AG04449 (cell line): ENCODE measurements at regions not wholly inside any gene's neighbourhood (a gene's known extent, or its start where the extent isn't known, plus 50 kb on each side); places are given as distances from the start of the nearest gene placed in this dataset.

Experiments
- CTCF ChIA-PET: fragments of 350-600 bp; formaldehyde crosslinking; extraction: SDS; loops from one replicate; lab custom pipeline; 2021; ENCODE audit warnings: antibody characterized with exemption; lab: Yijun Ruan, JAX
- POLR2A ChIA-PET: fragments of 400-600, 350-600 bp; formaldehyde crosslinking; extraction: SDS; loops from one replicate; lab custom pipeline; 2020; ENCODE audit warnings: antibody characterized with exemption, inconsistent platforms; lab: Yijun Ruan, JAX
- DNase-seq: peaks from one replicate; pipeline ENCODE4 v3.0.0-alpha.2; 2010; ENCODE audit warnings: low read depth, low spot score
- H3K4me3 ChIP-seq: 2 replicates; pipeline ENCODE4 v1.5.1; 2011; ENCODE audit warnings: low read depth, mild to moderate bottlenecking, control low read depth, low read length
- TF ChIP-seq, protein P1 (sequence below): IDR thresholded peaks from one replicate; pipeline ENCODE4 v1.5.1; 2011; ENCODE audit warnings: mild to moderate bottlenecking, moderate library complexity, low read length, control low read depth, inconsistent platforms; ENCODE audit not compliant: insufficient read depth; ENCODE audit errors: missing control alignments

DNA sequence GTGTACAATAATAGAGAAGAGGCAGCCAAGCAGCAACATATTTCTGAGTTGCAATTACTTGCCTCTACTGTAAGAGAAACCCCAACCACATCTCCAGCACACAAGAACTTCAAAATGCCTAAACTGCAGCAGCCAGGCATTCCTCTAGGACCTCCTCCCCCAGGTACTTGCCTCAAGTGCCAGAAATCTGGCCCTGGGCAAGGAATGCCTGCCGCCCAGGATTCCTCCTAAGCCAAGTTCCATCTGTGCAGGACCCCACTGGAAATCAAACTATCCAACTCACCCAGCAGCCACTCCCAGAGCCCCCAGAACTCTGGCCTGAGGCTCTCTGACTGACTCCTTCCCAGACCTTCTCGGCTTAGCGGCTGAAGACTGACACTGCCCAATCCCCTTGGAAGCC is 336.8 kb upstream of the RGMB start:
- ChIA-PET POLR2A (no interaction called here), CTCF (no interaction called here)
- TF ChIP-seq, protein P1, sequence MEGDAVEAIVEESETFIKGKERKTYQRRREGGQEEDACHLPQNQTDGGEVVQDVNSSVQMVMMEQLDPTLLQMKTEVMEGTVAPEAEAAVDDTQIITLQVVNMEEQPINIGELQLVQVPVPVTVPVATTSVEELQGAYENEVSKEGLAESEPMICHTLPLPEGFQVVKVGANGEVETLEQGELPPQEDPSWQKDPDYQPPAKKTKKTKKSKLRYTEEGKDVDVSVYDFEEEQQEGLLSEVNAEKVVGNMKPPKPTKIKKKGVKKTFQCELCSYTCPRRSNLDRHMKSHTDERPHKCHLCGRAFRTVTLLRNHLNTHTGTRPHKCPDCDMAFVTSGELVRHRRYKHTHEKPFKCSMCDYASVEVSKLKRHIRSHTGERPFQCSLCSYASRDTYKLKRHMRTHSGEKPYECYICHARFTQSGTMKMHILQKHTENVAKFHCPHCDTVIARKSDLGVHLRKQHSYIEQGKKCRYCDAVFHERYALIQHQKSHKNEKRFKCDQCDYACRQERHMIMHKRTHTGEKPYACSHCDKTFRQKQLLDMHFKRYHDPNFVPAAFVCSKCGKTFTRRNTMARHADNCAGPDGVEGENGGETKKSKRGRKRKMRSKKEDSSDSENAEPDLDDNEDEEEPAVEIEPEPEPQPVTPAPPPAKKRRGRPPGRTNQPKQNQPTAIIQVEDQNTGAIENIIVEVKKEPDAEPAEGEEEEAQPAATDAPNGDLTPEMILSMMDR = no peak
- no peak for DNase-seq
- no peak overlapping the region for H3K4me3 ChIP-seq

DNA sequence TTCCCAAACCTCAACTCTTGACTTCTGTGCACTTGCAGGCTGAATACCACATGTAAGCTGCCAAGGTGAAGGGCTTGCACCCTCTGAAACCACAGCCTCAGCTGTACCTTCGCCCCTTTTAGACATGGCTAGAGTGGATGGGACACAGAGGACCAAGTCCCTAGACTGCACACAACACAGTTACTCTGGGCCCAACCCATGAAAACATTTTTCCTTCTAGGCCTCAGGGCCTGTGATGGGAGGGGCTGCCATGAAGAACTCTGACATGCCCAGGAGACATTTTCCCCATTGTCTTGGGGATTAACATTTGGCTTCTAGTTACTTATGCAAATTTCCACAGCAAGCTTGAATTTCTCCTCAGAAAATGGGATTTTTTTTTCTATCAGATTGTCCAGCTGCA is 331.0 kb upstream of the RGMB start:
- POLR2A ChIA-PET = no interaction called here
- no peak for DNase-seq
- TF ChIP-seq, protein P1 = no peak
- CTCF ChIA-PET = no interaction called here
- no peak overlapping the region for H3K4me3 ChIP-seq

DNA sequence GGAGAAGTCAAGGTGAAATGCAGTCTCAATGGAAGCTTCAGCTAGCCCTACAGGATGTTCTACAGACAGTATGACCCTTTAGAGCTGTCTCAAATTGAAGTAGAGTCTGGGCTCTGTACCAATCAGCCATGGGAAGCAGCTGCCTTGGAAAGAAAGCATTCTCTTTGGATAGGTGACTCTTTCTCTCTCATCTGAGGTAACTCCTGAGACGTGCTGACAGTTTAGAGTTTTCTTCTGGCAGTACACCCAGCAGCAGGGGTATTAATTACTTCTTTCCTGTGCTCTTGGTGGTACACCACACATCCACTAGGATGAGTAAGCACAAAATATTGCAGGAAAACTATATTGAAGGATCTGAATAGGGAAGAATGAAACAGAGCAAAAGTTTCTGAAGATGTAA is 329.6 kb upstream of the RGMB start:
- DNase-seq = no peak
- TF ChIP-seq, protein P1 = no peak
- CTCF ChIA-PET = interaction anchor here (0.8 to 1.3 kb wide), 4 partner anchors 11 to 325 kb away, joined by 3 to 5 read pairs (median 4); no protein-coding TSS in a partner anchor
- H3K4me3 ChIP-seq = no peak overlapping the region
- POLR2A ChIA-PET = no interaction called here

DNA sequence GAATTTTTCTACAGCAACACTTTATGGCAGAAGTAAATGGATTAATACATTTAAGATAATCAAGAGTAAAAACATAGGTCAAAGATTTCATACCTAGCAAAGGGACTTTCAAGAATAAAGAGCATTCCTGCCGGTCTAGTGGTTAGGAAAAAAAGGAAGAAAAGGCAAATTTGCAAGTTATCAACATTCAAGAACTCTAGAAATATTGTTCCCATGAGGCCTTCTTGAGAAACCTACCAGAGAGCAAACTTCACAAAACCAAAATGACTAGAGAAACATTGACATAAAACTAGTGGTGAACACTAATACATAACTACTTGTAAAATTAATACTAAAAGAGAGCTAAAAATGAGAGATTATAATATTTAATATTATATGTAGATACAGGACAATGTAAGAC is 320.2 kb upstream of the RGMB start:
- TF ChIP-seq, protein P1 = no peak
- no peak for DNase-seq
- no peak overlapping the region for H3K4me3 ChIP-seq
- CTCF ChIA-PET = interaction anchor here (1.5 to 3.0 kb wide), 2 partner anchors 315 to 1223 kb away, joined by 3 to 20 read pairs; no protein-coding TSS in a partner anchor
- POLR2A ChIA-PET = interaction anchor here (0.8 to 1.1 kb wide), 2 partner anchors 38 to 320 kb away, joined by 3 read pairs; no protein-coding TSS in a partner anchor

DNA sequence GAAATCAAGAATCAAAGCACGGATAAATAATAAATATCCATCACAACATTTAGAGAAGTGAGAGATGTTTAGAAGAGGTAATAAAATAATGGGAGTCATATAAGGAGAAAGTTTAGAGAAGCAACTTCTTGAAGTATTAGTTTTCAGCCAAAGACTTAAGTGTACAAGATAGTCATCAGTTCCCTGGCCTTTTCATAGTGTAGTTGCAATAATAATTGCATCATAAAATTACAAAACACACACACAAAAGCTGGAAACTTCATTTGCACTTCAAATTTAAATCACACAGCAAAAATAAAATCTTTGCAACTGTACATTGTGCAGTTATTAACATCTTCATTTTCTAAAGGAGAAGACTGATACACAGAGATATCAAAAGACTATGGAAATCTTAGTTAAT is 319.1 kb upstream of the RGMB start:
- ChIA-PET POLR2A (interaction anchor here (1.1 to 2.3 kb wide), 2 partner anchors 315 to 319 kb away, joined by 3 to 19 read pairs; no protein-coding TSS in a partner anchor), CTCF (interaction anchor here (0.7 to 5.4 kb wide), 6 partner anchors 11 to 318 kb away, joined by 3 to 68 read pairs (median 4); partner anchors contain the start of gene RGMB)
- TF ChIP-seq, protein P1 = no peak
- H3K4me3 ChIP-seq = no peak overlapping the region
- no peak for DNase-seq

DNA sequence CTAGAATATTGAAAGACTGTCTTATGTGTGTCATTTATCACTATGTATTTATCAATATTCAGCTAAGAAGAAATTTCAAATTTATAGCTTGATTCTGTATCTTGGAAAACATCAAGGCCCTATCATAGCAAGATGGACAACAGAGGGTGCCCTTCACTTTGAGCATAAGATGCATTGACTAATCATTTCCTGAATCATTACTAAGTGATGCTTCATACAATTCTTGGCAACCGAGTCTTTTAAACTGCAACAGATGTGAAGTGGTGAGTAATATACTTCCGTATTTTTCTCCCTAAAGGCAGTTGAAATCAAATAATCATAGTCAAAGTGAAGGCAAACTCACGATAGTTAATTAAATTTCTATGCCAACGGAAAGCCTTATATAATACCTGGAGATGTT is 318.6 kb upstream of the RGMB start:
- DNase-seq = peak; percentile 87
- no peak overlapping the region; the same call in 1 of the 2 replicates for H3K4me3 ChIP-seq
- ChIA-PET CTCF (interaction anchor here (0.7 to 5.4 kb wide), 7 partner anchors 11 to 318 kb away, joined by 3 to 68 read pairs (median 3); partner anchors contain the start of gene RGMB), POLR2A (interaction anchor here (1.2 to 2.3 kb wide), 2 partner anchors 184 to 315 kb away, joined by 3 to 19 read pairs; no protein-coding TSS in a partner anchor)
- TF ChIP-seq, protein P1 = peak; percentile 53
